Retina (tissue), 1 donor: ENCODE measurements at regions not wholly inside any gene's neighbourhood (a gene's known extent, or its start where the extent isn't known, plus 50 kb on each side); places are given as distances from the start of the nearest gene placed in this dataset.
A peak's percentile ranks its signal among the peaks of the same experiment; 100 is the strongest.
"Not testable (repeated sequence)": the region's sequence is repeated elsewhere in the genome, so short reads cannot be mapped to it uniquely, and the experiment has no call there.

Experiments used
- DNase-seq: peaks from one replicate; pipeline ENCODE4 v3.0.0-alpha.2; 2016

DNA sequence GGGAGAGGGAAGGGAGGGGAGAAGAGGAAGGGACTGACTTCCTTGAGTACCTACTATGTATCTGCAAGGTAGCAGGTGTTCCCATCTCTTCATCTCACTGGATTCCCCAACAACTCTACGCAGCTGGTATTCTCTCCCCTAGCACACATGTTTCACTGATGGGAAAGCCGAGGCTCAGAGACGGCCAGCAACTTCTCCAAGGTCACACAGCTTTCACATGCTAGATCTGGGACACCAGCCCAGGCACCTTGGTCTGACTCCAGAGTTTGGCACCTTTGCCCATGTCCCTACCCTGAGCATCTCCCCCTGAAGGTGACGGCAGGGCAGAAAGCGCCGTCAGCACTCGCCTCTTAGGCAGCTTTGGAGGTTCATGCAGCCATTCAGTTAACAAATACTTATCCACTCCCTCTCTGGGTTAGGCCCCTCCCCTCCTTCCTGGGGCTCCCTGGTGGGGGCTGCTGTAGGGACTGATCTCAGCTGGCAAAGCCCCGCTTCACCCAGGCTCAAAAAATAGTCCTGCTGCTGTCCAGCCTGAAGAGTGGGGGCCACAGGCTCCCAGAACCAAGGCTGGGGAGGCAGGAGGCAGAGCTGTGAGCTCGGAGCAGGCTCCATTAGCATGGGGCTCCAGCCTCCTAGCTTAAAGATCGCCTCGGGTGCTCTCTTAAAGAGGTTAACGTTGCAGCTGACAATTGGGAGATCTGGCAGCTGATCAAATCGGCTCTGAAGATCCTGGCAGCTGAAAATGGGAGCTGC lies 79.4 kb downstream of the IGLL1 start:
- DNase-seq = peak; percentile 56

- no peak for DNase-seq
Measured at GRCh38 chr22:23499845-23500500, 80.1 kb downstream of the IGLL1 start.

DNA sequence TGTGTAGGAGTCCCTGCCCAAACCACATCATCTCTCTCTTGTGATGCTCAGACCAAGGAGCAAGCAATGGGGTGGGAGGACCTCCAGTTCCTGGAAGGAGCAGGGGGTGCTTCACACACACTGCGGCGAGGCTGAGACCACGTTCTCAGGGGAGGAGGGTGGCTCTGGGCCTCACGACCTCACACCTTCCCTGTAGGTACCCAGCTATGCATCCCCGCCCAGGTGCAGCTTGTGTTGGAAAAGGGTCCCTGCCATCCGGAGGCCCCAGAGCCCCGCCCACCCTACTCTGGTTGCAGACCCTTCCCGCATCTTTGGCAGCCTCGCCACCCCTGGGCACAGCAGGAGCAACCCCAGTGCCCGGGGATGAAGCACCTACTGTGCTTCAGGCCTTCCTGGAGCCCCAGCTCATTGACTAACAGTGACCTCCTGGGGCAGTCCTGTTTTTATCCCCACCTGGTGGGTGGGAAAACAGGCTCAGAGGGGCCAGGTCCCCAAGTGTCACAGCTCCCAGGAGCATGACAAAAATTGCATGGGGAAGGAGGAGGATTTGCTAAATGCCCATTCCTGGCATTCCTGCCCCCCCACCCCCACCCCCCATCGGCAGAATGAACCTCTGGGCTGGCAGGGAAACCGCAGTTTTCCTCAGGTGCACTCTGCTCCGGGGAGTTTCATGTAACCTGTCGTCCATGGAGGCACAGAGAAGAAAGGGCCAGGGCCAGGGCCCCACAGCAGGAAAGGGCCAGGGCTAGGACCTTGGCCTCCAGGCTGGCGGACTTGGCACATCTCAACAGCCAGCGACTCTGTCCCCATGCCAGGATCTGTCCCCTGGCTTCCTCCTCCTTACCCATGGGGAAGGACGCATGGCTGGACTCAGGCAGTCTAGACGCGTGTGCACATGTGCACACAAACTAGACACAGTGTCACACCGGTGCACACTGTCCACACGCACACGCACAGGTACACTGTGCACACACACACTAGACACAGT lies 81.0 kb downstream of the IGLL1 start:
- DNase-seq = no peak

GRCh38 chr22:23497889-23498288 lies 82.2 kb downstream of the IGLL1 start:
- DNase-seq = not testable (repeated sequence)

DNA sequence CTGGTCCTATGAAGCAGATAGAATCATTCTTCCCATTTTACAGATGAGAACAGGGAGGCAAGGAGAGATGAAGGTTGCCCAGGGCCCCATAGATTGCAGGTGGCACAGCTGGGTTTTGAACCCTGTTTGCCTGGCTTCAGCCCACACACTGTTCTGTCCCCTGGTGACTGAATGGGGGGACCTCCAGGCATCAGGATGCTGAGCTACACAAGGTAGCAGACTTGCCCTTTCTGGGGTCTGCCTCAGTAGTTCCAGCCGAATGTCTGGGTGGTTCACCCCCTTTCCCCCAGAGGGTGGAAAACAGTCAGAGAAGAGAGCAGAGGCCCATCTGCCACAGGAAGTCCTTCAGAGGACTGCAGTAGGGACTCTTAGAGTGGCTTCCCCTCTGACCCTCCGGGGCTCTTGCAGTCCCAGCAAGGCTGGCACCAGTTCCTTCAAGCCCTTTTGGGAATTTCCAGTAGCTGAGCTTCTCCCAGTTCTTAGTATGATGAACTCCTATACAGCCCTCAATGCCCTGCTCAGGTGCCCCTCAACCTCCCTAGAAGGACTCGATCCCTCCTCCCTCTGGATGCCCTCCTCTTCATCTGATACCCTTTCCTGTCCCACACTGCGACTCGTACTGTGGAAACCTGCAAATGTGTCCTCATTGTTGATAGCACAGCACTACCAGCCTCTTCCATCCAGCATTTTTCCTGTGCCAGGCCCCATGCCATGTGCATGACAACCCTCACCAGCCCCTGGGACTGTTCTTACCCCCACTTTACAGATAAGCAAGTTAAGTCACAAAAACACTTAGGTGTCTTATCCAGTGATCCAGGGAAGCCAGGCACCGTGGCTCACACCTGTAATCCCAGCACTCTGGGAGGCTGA lies 82.8 kb downstream of the IGLL1 start:
- DNase-seq = no peak

DNA sequence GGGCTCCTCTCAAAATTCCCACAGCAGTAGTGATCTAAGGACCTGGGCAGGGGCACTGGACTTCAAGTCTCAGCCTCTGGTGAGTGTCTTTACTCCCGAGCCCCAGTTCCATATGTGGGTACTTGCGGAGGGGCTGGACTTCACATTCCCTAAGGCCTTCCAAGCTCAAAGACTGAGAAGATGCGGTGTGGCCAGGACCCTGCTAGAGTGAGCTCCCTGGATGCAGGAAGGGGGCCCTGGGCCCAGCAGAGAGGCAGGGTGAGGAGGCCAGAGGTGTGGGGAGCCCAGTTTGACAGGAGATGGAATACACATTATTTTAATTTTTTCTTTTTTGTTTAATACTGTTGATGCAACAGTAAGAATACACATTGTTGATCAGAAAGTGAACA lies 83.7 kb downstream of the IGLL1 start:
- no peak for DNase-seq

DNA sequence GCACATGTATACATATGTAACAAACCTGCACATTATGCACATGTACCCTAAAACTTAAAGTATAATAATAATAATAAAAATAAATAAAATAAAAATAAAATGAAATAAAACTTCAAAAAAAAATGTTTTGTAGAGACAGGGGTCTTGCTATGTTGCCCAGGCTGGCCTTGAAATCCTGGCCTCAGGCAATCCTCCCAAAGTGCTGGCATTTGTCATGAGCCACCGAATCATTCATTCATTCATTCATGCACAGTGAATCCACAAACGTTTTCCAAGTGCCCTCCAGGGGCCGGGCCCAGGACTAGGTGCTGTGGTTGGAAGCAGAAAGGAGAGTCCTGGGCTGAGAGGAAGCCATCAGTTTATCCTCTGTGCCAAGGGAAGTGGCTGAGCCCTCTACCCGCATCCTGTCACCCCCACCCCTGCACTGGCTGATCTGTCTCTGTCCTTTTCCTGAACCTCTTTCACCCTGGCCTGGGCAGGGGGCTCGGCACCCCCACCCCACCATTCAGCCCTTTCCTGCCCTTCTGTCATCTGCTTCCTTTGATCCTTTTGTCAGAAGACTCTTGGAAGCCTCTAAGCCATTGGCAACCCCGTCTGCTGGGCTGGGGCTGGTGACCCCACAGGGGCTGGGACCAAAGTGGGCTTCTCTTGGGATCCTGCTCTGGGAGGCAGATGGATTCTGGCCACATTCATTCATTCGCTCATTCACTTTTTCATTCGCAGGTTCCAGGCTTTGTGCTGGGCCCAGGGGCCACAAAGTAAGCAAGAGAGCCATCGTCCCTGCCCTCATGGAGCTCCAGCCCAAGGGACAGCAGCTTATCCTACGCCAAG lies 84.3 kb downstream of the IGLL1 start:
- no peak for DNase-seq

DNA sequence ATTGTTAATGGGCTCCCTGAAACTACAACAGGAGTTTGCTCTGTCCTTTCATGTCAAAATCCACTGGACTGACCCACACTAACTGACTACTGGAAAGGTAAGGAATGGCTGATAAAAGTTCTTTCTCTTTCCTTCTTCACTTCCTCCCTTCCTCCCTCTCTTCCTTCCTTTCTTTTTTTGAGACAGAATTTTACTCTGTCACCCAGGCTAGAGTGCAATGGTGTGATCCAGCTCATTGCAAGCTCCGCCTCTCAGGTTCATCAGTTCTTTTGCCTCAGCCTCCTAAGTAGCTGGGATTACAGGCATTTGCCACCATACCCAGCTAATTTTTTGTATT lies 85.2 kb downstream of the IGLL1 start:
- DNase-seq = no peak

DNA sequence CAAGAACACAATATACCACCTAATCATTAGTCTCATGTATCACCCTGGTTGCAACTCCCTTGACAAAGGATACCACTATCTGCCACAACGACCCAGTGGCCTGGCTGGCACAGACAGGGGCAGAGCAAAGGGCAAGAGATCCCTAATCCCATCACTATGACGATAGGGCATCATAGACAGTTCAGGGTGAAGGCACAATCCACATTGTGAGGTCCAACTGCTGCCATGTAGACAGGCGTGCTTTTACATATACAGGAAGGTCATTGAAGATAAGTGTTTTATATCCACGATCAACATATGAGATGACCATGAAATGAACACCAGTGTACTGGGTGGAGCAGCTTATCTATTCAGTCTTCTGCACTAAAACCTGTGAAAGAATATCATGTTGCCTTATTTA lies 94.6 kb downstream of the IGLL1 start:
- DNase-seq = no peak

DNA sequence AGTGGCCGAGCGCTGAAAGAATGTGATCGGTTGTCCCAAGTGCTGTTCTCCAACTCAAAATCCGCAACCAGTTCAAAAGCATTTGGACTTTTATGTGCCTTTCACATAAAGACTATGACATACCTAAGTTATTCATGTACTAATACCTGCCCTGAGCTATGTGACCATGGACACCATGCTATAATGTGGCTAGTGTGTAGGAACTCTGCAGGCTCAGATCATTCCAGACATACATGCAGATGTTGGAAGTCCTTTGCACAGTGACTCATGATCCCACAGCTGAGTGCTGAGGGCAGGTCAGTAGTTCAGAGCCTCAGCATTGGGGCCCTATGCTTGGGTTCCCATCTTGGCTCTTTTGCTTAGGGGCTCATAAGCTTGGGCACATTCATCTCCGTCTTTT lies 95.4 kb downstream of the IGLL1 start:
- no peak for DNase-seq

DNA sequence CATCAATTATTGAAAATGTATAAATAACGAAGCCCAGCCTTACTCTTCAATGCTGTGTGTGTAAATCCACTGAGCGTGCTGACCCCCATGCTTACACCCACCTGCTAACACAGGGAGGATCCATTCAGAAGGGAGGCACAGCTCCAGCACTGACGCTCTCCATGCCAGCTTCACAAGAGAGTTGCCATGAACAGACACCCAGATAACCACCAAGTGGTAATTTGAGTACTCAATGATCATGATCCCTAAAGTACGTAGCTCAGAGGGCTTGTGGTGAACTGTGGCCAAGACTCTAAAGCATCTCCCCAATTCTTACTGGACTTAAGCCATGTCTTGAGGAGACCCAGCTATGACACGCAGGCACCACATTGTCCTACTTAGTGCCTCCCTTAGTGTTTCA lies 98.7 kb downstream of the IGLL1 start:
- no peak for DNase-seq

DNA sequence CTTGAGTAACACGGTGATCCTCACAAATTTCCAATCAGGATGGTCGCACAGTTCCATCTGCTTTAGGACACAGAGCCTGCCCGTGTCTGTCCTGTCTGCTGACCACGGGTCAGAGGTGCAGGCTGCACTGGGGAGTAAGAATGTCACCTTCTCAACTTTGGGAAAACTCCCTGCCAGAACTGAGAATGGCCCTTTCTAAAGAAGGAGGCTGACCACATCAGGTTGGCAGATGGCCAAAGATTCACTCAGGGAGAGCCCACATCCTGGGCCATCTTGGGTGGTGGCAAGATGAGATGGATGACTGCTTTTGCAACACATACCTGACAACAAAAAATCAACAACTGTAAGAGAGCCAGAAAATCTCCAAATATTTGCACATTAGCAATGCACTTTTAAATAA lies 101.9 kb downstream of the IGLL1 start:
- no peak for DNase-seq

DNA sequence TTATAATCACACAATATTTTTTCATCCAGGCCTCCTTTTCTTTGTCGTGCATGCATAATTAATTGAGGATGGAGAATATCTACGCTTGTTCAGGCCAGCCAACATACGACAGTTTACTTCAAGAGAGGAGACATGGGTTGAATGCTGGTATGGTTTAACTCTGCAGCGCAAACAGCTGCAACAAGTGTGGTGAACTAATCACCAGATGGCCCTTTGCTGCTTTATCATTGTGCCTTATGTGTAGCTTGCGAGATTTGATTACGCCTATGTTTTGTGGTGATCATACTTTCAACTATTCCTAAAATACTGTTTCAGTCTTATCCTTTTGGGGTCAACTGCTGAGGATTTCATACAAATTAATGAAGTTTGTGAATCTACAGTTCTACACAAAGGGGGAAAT lies 105.6 kb downstream of the IGLL1 start:
- DNase-seq = not testable (repeated sequence)

DNA sequence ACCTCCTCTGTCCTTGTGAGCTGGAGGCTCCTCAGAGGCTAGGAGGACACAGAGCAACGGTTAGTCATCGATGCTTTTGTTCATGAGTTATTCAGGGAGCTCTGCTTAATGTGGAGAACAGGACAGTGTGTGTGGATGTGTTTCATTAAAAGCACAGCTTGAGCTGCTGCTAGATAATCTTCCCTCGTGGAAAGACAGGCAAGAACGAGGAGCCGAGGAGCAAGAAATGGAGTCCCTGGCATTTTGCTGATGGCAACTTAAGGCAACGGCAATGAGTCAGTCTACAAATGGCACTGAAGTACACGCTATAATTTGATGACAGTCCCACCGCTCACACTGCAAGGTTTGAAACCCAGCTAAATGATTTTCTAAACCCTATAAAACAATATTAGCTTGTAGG lies 106.2 kb downstream of the IGLL1 start:
- no peak for DNase-seq

- DNase-seq = not testable (repeated sequence)
Measured at GRCh38 chr22:23472376-23472775, 107.7 kb downstream of the IGLL1 start.

GRCh38 chr22:23471698-23472097 lies 108.4 kb downstream of the IGLL1 start:
- no peak for DNase-seq

- peak; percentile 62 for DNase-seq
Measured at GRCh38 chr22:23470811-23471389, 109.2 kb downstream of the IGLL1 start.

GRCh38 chr22:23467721-23468294 lies 112.3 kb downstream of the IGLL1 start:
- no peak for DNase-seq

GRCh38 chr22:23466351-23466750 lies 113.7 kb downstream of the IGLL1 start:
- DNase-seq = no peak

DNA sequence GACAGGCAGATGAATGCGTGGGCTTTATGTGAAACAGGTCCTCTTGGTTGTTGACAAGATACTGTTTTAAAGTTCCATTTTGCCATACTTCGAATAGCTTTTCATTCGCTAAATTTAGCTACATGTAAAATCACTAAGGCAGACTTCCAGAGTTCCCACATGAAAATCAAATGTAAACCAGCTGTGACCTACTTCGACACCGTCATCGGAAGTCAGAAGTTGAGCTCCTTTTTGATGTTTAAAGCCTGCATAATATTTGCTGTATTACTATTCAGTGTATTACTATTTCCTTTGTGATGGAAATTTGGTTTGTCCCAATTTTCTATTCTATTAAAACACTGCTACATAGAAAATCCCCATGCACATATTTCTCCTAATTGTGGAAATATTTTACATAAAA lies 115.3 kb downstream of the IGLL1 start:
- DNase-seq = not testable (repeated sequence)

DNA sequence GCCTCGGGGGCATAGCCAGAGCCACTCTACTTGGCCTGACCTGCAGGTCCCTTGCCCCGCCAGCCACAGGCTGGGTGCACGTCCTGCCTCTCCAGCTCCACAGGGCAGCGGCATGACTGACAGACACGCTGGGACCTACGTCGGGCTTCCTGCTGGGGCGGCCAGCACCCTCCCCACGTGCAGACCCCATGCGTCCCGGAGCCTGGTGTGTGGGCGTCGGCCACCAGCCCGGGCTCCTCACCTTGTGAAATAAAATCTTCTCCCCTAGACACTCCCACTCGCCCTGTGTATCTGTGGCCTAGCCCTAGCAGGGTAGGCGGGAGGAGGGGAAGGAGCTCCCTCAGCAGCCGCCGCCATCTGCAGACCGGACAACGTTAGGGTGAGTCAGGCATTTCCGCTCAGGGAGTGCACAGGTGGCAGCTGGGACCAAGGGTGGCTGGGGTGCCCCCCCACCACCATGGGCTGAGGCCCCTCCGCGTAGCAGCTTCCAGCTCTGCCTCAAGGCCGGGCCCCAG lies 119.5 kb downstream of the IGLL1 start:
- DNase-seq = peak; percentile 61
